HFFc6 (cell line): ENCODE measurements at regions not wholly inside any gene's neighbourhood (a gene's known extent, or its start where the extent isn't known, plus 50 kb on each side); places are given as distances from the start of the nearest gene placed in this dataset.
A peak's percentile ranks its signal among the peaks of the same experiment; 100 is the strongest.
"Not testable (repeated sequence)": the region's sequence is repeated elsewhere in the genome, so short reads cannot be mapped to it uniquely, and the experiment has no call there.

ENCODE experiments used
- DNase-seq: peaks from one replicate; pipeline ENCODE4 v3.0.0-alpha.2; 2018
- H3K27ac Mint-ChIP-seq: 2 replicates; pipeline ENCODE4 v1.8.0; 2020; ENCODE audit warnings: mild to moderate bottlenecking, mixed read lengths
- H3K27me3 Mint-ChIP-seq: 2 replicates; pipeline ENCODE4 v1.8.0; 2021; ENCODE audit warnings: mild to moderate bottlenecking, moderate library complexity, mixed read lengths; ENCODE audit not compliant: insufficient read depth
- H3K36me3 Mint-ChIP-seq: 2 replicates; pipeline ENCODE4 v1.8.0; 2021; ENCODE audit warnings: low read depth, mixed read lengths
- H3K4me1 Mint-ChIP-seq: 2 replicates; pipeline ENCODE4 v1.8.0; 2020; ENCODE audit warnings: low read depth, mixed read lengths
- H3K4me3 Mint-ChIP-seq: 2 replicates; pipeline ENCODE4 v1.8.0; 2020; ENCODE audit warnings: mild to moderate bottlenecking, moderate library complexity, mixed read lengths
- H3K9me3 Mint-ChIP-seq: 2 replicates; pipeline ENCODE4 v1.8.0; 2020; ENCODE audit warnings: mild to moderate bottlenecking, mixed read lengths
- CTCF ChIP-seq: fragments of 200-600 bp; sonication (generic); IDR thresholded peaks from 2 replicates; pipeline ENCODE4 v1.5.0; 2021; ENCODE audit warnings: antibody characterized with exemption, mild to moderate bottlenecking

- TF ChIP-seq CTCF, result no peak
- peak overlapping the region; percentile 53 for H3K4me3 Mint-ChIP-seq
- peak; percentile 69 for DNase-seq
- H3K27ac Mint-ChIP-seq, result peak overlapping the region; percentile 83
- peaks cover 3% of the 10 kb centered on the region for H3K9me3 Mint-ChIP-seq
- peaks cover 42% of the 10 kb centered on the region for H3K36me3 Mint-ChIP-seq
- peaks cover 89% of the 10 kb centered on the region for H3K4me1 Mint-ChIP-seq
- H3K27me3 Mint-ChIP-seq, result peaks cover 7% of the 10 kb centered on the region
Measured at GRCh38 chr6:56724455-56724854, 81.8 kb upstream of the DST start.

- TF ChIP-seq CTCF, result no peak
- Mint-ChIP-seq H3K27me3 (peaks cover 10% of the 10 kb centered on the region), H3K9me3 (peaks cover 24% of the 10 kb centered on the region), H3K36me3 (peaks cover 46% of the 10 kb centered on the region), H3K27ac (peak overlapping the region; percentile 60; the same call in 1 of the 2 replicates), H3K4me3 (0 out of 2 replicates have a peak overlapping the region, but pooled peaks have one; percentile 15), H3K4me1 (peaks cover 89% of the 10 kb centered on the region)
- DNase-seq, result no peak
Measured at GRCh38 chr6:56720882-56721281, 78.2 kb upstream of the DST start.

GRCh38 chr6:56720202-56720601 lies 77.5 kb upstream of the DST start:
- Mint-ChIP-seq H3K9me3 (peaks cover 24% of the 10 kb centered on the region), H3K36me3 (peaks cover 41% of the 10 kb centered on the region), H3K4me1 (peaks cover 89% of the 10 kb centered on the region)
- DNase-seq, H3K4me3 Mint-ChIP-seq, H3K27ac Mint-ChIP-seq, H3K27me3 Mint-ChIP-seq: not testable (repeated sequence)

- H3K9me3 Mint-ChIP-seq, result peaks cover 24% of the 10 kb centered on the region
- peaks cover 89% of the 10 kb centered on the region for H3K4me1 Mint-ChIP-seq
- H3K4me3 Mint-ChIP-seq, result peak overlapping the region; percentile 46
- H3K27ac Mint-ChIP-seq, result peak overlapping the region; percentile 71
- H3K27me3 Mint-ChIP-seq, result peaks cover 13% of the 10 kb centered on the region
- H3K36me3 Mint-ChIP-seq, result peaks cover 39% of the 10 kb centered on the region
- DNase-seq, result peak; percentile 37
Measured at GRCh38 chr6:56719315-56720058, 76.8 kb upstream of the DST start.

GRCh38 chr6:56718236-56718635 lies 75.5 kb upstream of the DST start:
- Mint-ChIP-seq H3K9me3 (peaks cover 24% of the 10 kb centered on the region), H3K27me3 (peaks cover 11% of the 10 kb centered on the region), H3K27ac (peak overlapping the region; percentile 56; the same call in 1 of the 2 replicates), H3K4me3 (peak overlapping the region; percentile 11; the same call in 1 of the 2 replicates), H3K36me3 (peaks cover 40% of the 10 kb centered on the region), H3K4me1 (peaks cover 89% of the 10 kb centered on the region)
- no peak for DNase-seq
- no peak for TF ChIP-seq CTCF

GRCh38 chr6:56716229-56716628 lies 73.5 kb upstream of the DST start:
- no peak for TF ChIP-seq CTCF
- Mint-ChIP-seq H3K4me1 (peaks cover 89% of the 10 kb centered on the region), H3K9me3 (peaks cover 24% of the 10 kb centered on the region), H3K27ac (peak overlapping the region; percentile 94), H3K36me3 (peaks cover 45% of the 10 kb centered on the region), H3K27me3 (peaks cover 12% of the 10 kb centered on the region), H3K4me3 (peak overlapping the region; percentile 73)
- DNase-seq, result peak; percentile 55
